Osteoblast (primary cell): ENCODE measurements at regions not wholly inside any gene's neighbourhood (a gene's known extent, or its start where the extent isn't known, plus 50 kb on each side); places are given as distances from the start of the nearest gene placed in this dataset.

Source experiments
- DNase-seq: peaks from one replicate; pipeline ENCODE4 v3.0.0; 2011; ENCODE audit warnings: low spot score, mixed read lengths; ENCODE audit not compliant: insufficient read length; ENCODE audit errors: missing footprints
- H2AFZ ChIP-seq: 2 replicates; pipeline ENCODE4 v1.6.0; 2011; ENCODE audit warnings: mild to moderate bottlenecking, low read length
- H3K27ac ChIP-seq: 2 replicates; pipeline ENCODE4 v1.5.1; 2011; ENCODE audit warnings: mild to moderate bottlenecking, low read depth, low read length, moderate library complexity
- H3K27me3 ChIP-seq: 2 replicates; pipeline ENCODE4 v1.6.0; 2012; ENCODE audit warnings: mild to moderate bottlenecking, control low read depth, inconsistent platforms, low read length, moderate library complexity; ENCODE audit not compliant: insufficient read depth
- H3K36me3 ChIP-seq: 2 replicates; pipeline ENCODE4 v1.5.1; 2011; ENCODE audit warnings: mild to moderate bottlenecking, low read length, control low read depth, moderate library complexity; ENCODE audit not compliant: insufficient read depth
- H3K4me1 ChIP-seq: 2 replicates; pipeline ENCODE4 v1.5.1; 2011; ENCODE audit warnings: mild to moderate bottlenecking, low read length, control low read depth, moderate library complexity; ENCODE audit not compliant: insufficient read depth
- H3K4me2 ChIP-seq: 2 replicates; pipeline ENCODE4 v1.6.0; 2011; ENCODE audit warnings: mild to moderate bottlenecking, low read length; ENCODE audit not compliant: insufficient read depth
- H3K4me3 ChIP-seq: fragments of 200-600 bp; sonication (generic); 3 replicates; pipeline ENCODE4 v1.5.1; 2012; ENCODE audit warnings: mild to moderate bottlenecking, low read length, inconsistent platforms; ENCODE audit not compliant: insufficient read depth
- H3K79me2 ChIP-seq: 2 replicates; pipeline ENCODE4 v1.6.0; 2012; ENCODE audit warnings: mild to moderate bottlenecking, low read length, control low read depth, inconsistent platforms; ENCODE audit not compliant: insufficient read depth
- H3K9me3 ChIP-seq: 2 replicates; pipeline ENCODE4 v1.5.1; 2011; ENCODE audit warnings: low read depth, low read length, control low read depth
- H4K20me1 ChIP-seq: 2 replicates; pipeline ENCODE4 v1.6.0; 2012; ENCODE audit warnings: mild to moderate bottlenecking, low read length, control low read depth; ENCODE audit not compliant: insufficient read depth
- CTCF ChIP-seq: IDR thresholded peaks from 2 replicates; pipeline ENCODE4 v1.5.1; 2011; ENCODE audit warnings: mild to moderate bottlenecking, low read depth, low read length, moderate library complexity; ENCODE audit errors: extremely low read depth

- TF ChIP-seq CTCF, result no peak
- Histone ChIP-seq H3K4me3 (no peak overlapping the region), H3K9me3 (no peaks in the 10 kb centered on the region), H3K4me1 (no peaks in the 10 kb centered on the region), H3K36me3 (no peaks in the 10 kb centered on the region), H4K20me1 (no peaks in the 10 kb centered on the region), H3K27me3 (no peaks in the 10 kb centered on the region), H2AFZ (no peak overlapping the region), H3K79me2 (no peaks in the 10 kb centered on the region), H3K4me2 (no peak overlapping the region), H3K27ac (no peak overlapping the region)
- DNase-seq, result no peak
Measured at GRCh38 chr18:43863180-43863579, 585.9 kb upstream of the SYT4 start.

DNA sequence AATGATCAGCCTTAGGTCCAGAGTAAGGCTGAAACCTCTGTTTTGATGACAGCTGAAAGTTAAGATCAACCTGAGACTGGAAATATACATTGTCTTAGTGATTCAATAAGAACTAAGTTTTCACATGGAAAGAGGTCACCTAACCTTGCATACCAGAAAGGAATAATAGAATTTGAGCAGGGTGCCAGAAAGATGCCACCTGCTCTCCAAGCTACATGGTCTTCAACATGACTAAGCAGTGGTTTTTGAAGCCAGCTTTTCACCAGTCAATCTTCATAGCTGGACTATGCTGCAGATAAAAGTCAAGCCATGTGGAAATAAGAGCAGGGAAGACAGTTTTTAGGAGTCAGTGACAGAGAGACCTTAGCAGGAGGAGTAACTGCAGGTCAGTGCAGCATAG is 589.4 kb upstream of the SYT4 start:
- Histone ChIP-seq H3K79me2 (no peaks in the 10 kb centered on the region), H3K4me2 (no peak overlapping the region), H3K4me1 (peaks cover 17% of the 10 kb centered on the region), H2AFZ (no peak overlapping the region), H4K20me1 (no peaks in the 10 kb centered on the region), H3K4me3 (no peak overlapping the region), H3K9me3 (no peaks in the 10 kb centered on the region), H3K27ac (no peak overlapping the region), H3K27me3 (no peaks in the 10 kb centered on the region), H3K36me3 (no peaks in the 10 kb centered on the region)
- TF ChIP-seq CTCF, result no peak
- DNase-seq, result no peak

DNA sequence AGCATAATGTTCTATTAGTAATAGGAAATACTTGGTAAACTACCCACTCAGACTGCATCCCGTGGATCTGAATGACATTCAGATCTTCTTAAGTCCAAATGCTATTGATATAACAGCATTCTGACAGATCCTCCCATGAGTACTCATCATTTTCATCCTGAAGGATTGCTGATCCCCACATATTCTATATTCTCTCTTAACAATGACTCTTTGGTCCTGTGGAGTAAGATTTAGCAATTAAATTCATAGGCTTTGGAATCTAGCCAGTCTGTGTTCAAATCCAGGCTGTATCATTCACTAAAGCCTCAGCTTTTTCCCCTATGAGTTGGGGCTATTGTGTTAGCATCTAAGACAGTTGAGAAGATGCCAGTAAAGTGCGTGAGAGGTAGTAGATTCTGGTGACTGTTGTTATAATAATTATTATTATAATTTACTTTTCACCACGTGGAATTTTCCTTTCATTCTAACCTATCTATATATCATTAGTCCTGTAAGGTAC is 591.3 kb upstream of the SYT4 start:
- no peak for TF ChIP-seq CTCF
- H4K20me1 ChIP-seq, result no peaks in the 10 kb centered on the region
- no peak for DNase-seq
- H3K27ac ChIP-seq, result no peak overlapping the region
- no peaks in the 10 kb centered on the region for H3K27me3 ChIP-seq
- no peak overlapping the region for H2AFZ ChIP-seq
- no peaks in the 10 kb centered on the region for H3K79me2 ChIP-seq
- H3K4me2 ChIP-seq, result no peak overlapping the region
- peaks cover 17% of the 10 kb centered on the region for H3K4me1 ChIP-seq
- no peaks in the 10 kb centered on the region for H3K9me3 ChIP-seq
- no peaks in the 10 kb centered on the region for H3K36me3 ChIP-seq
- H3K4me3 ChIP-seq, result no peak overlapping the region

GRCh38 chr18:43869451-43870008 is 592.2 kb upstream of the SYT4 start:
- no peak overlapping the region for H3K4me3 ChIP-seq
- no peaks in the 10 kb centered on the region for H4K20me1 ChIP-seq
- no peaks in the 10 kb centered on the region for H3K27me3 ChIP-seq
- no peaks in the 10 kb centered on the region for H3K79me2 ChIP-seq
- peaks cover 17% of the 10 kb centered on the region for H3K4me1 ChIP-seq
- DNase-seq, result peak; percentile 55
- TF ChIP-seq CTCF, result no peak
- H3K9me3 ChIP-seq, result no peaks in the 10 kb centered on the region
- no peaks in the 10 kb centered on the region for H3K36me3 ChIP-seq
- H3K27ac ChIP-seq, result no peak overlapping the region
- H3K4me2 ChIP-seq, result peak overlapping the region; percentile 40
- no peak overlapping the region for H2AFZ ChIP-seq
